C4-2B (cell line): ENCODE measurements at regions not wholly inside any gene's neighbourhood (a gene's known extent, or its start where the extent isn't known, plus 50 kb on each side); places are given as distances from the start of the nearest gene placed in this dataset.

ENCODE experiments used
- CTCF ChIP-seq: fragments of 450-650 bp; conservative IDR thresholded peaks from 2 replicates; pipeline ENCODE4 v1.5.1; 2017; ENCODE audit warnings: mild to moderate bottlenecking
- ZFX ChIP-seq: fragments of 450-650 bp; IDR thresholded peaks from 2 replicates; pipeline ENCODE4 v1.6.1; 2017

DNA sequence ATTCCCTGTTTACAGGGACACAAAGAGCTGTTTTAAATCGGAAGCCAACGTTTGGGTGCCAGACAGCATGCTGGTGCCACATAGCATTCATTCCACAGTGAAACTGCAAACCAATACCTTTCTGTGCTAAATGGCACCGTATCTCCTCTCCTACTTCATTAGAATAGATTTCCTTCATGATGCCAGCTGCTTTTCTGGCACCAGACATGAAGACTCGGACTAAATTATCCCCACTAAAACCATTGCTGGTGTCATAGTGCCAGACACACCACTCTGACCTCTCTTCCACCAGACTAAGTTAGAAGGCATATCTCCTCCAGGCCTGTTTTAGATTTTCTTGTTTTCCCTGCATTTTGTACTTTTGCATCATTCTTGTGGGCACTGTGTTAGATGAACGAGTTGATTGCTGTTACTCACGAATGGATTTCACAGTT lies 155.1 kb downstream of the ETV1 start:
- TF ChIP-seq CTCF (no peak), ZFX (no peak)
